Neural cell (in vitro differentiated cells): ENCODE measurements at regions not wholly inside any gene's neighbourhood (a gene's known extent, or its start where the extent isn't known, plus 50 kb on each side); places are given as distances from the start of the nearest gene placed in this dataset.

Experiments used
- H2AFZ ChIP-seq: fragments of 200-600, 300-800 bp; sonication (generic), shearing (Covaris generic); 2 replicates; pipeline ENCODE4 v1.6.0; 2014; ENCODE audit warnings: low read depth, mild to moderate bottlenecking, antibody characterized with exemption, low read length, moderate library complexity
- H3F3A ChIP-seq: fragments of 200-600 bp; shearing (Covaris generic); 2 replicates; pipeline ENCODE4 v1.6.1; 2016; ENCODE audit warnings: mild to moderate bottlenecking, moderate library complexity, mixed read lengths, antibody characterized with exemption, low read length; ENCODE audit not compliant: insufficient read depth, poor library complexity, severe bottlenecking
- H3K27ac ChIP-seq: fragments of 200-600, 300-800 bp; sonication (generic), shearing (Covaris generic); 2 replicates; pipeline ENCODE4 v1.5.1; 2014; ENCODE audit warnings: mild to moderate bottlenecking, low read length, moderate library complexity
- H3K27me3 ChIP-seq: fragments of 300-800, 200-600 bp; sonication (generic), shearing (Covaris generic); 2 replicates; pipeline ENCODE4 v1.6.0; 2014; ENCODE audit warnings: mild to moderate bottlenecking, low read depth, low read length, moderate library complexity; ENCODE audit not compliant: insufficient read depth
- H3K36me3 ChIP-seq: fragments of 300-800, 200-600 bp; sonication (generic), shearing (Covaris generic); 2 replicates; pipeline ENCODE4 v1.5.1; 2014; ENCODE audit warnings: mild to moderate bottlenecking, antibody characterized with exemption, low read length, moderate library complexity; ENCODE audit not compliant: insufficient read depth
- H3K4me2 ChIP-seq: fragments of 300-800, 200-600 bp; sonication (generic), shearing (Covaris generic); 2 replicates; pipeline ENCODE4 v1.6.0; 2014; ENCODE audit warnings: mild to moderate bottlenecking, low read length
- H3K4me3 ChIP-seq: fragments of 300-800, 200-600 bp; sonication (generic), shearing (Covaris generic); 2 replicates; pipeline ENCODE4 v1.5.1; 2014; ENCODE audit warnings: mild to moderate bottlenecking, low read length, moderate library complexity
- H3K79me2 ChIP-seq: fragments of 200-600 bp; shearing (Covaris generic); replicated peaks from 2 replicates; pipeline ENCODE4 v1.6.0; 2014; ENCODE audit warnings: mild to moderate bottlenecking, low read length, moderate library complexity; ENCODE audit not compliant: insufficient read depth
- H3K9ac ChIP-seq: fragments of 300-800, 200-600 bp; sonication (generic), shearing (Covaris generic); 2 replicates; pipeline ENCODE4 v1.6.1; 2016; ENCODE audit warnings: mild to moderate bottlenecking, low read length, mixed read lengths
- H3K9me2 ChIP-seq: fragments of 200-600 bp; shearing (Covaris generic); 2 replicates; pipeline ENCODE4 v1.6.1; 2016; ENCODE audit warnings: mild to moderate bottlenecking, low read length, mixed read lengths; ENCODE audit not compliant: insufficient read depth
- H3K9me3 ChIP-seq: fragments of 200-600, 300-800 bp; sonication (generic), shearing (Covaris generic); 2 replicates; pipeline ENCODE4 v1.6.1; 2016; ENCODE audit warnings: mild to moderate bottlenecking, mixed run types, low read length, moderate library complexity, mixed read lengths
- H4K20me1 ChIP-seq: fragments of 200-600 bp; shearing (Covaris generic); 2 replicates; pipeline ENCODE4 v1.6.1; 2016; ENCODE audit warnings: mild to moderate bottlenecking, mixed run types; ENCODE audit not compliant: insufficient read depth
- EP300 ChIP-seq: fragments of 450-650 bp; conservative IDR thresholded peaks from 2 replicates; pipeline ENCODE4 v1.6.1; 2014; ENCODE audit warnings: antibody characterized with exemption, mild to moderate bottlenecking, moderate library complexity; ENCODE audit not compliant: poor library complexity, severe bottlenecking
- EZH2 ChIP-seq: fragments of 200-600, 300-800 bp; shearing (Covaris generic), sonication (generic); IDR thresholded peaks from 2 replicates; pipeline ENCODE4 v1.6.1; 2014; ENCODE audit warnings: antibody characterized with exemption, low read length, borderline replicate concordance, mild to moderate bottlenecking; ENCODE audit not compliant: insufficient read depth, poor library complexity, severe bottlenecking
- MXI1 ChIP-seq: fragments of 450-650 bp; conservative IDR thresholded peaks from 2 replicates; pipeline ENCODE4 v1.6.1; 2014; ENCODE audit warnings: antibody characterized with exemption, mild to moderate bottlenecking; ENCODE audit not compliant: poor library complexity, severe bottlenecking
- POLR2AphosphoS5 ChIP-seq: IDR thresholded peaks from 2 replicates; pipeline ENCODE4 v1.6.1; 2012
- RAD21 ChIP-seq: fragments of 450-650 bp; conservative IDR thresholded peaks from 2 replicates; pipeline ENCODE4 v1.6.1; 2014; ENCODE audit warnings: antibody characterized with exemption, mild to moderate bottlenecking, moderate library complexity
- SMC3 ChIP-seq: fragments of 450-650 bp; conservative IDR thresholded peaks from 2 replicates; pipeline ENCODE4 v1.6.1; 2014; ENCODE audit warnings: antibody characterized with exemption, mild to moderate bottlenecking, moderate library complexity; ENCODE audit not compliant: poor library complexity
- TAF1 ChIP-seq: IDR thresholded peaks from 2 replicates; pipeline ENCODE4 v1.6.1; 2012; ENCODE audit warnings: low read depth
- TF ChIP-seq, protein P1 (sequence below): IDR thresholded peaks from 2 replicates; pipeline ENCODE4 v1.6.1; 2012; ENCODE audit warnings: borderline replicate concordance
- TF ChIP-seq, protein P2 (sequence below): fragments of 450-650 bp; IDR thresholded peaks from 2 replicates; pipeline ENCODE4 v1.5.1; 2014; ENCODE audit warnings: antibody characterized with exemption, mild to moderate bottlenecking, moderate library complexity; ENCODE audit not compliant: poor library complexity, severe bottlenecking

DNA sequence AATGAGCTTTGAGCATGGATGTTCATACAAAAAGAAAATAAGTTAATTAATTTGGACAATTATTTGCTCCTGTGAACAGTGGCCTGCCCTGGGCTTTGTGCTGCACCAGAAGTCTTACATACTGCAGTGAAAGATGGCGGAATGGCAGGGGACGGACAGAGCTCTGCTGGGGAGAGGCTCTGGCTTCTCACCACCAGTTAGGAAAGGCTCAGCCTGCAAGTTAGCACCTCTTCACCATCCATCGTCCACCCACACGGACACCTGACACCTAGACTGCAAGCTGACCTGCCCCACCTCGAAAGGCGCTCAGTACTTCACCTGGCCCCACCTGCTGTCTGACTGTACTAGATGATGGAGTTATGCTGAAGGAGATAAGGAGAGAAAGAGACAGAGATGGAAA, 203.9 kb upstream of the IRS2 start:
- no peak overlapping the region for H3K4me2 ChIP-seq
- H3K9ac ChIP-seq: no peak overlapping the region
- no peaks in the 10 kb centered on the region for H4K20me1 ChIP-seq
- H3K79me2 ChIP-seq: no peaks in the 10 kb centered on the region
- no peaks in the 10 kb centered on the region for H3K27me3 ChIP-seq
- H3K9me3 ChIP-seq: no peaks in the 10 kb centered on the region
- no peak overlapping the region for H3K27ac ChIP-seq
- H3F3A ChIP-seq: no peaks in the 10 kb centered on the region
- H3K4me3 ChIP-seq: no peak overlapping the region
- TF ChIP-seq POLR2AphosphoS5 (no peak), EP300 (no peak), RAD21 (no peak), EZH2 (no peak), MXI1 (no peak), TAF1 (no peak), SMC3 (no peak)
- TF ChIP-seq, protein P1, sequence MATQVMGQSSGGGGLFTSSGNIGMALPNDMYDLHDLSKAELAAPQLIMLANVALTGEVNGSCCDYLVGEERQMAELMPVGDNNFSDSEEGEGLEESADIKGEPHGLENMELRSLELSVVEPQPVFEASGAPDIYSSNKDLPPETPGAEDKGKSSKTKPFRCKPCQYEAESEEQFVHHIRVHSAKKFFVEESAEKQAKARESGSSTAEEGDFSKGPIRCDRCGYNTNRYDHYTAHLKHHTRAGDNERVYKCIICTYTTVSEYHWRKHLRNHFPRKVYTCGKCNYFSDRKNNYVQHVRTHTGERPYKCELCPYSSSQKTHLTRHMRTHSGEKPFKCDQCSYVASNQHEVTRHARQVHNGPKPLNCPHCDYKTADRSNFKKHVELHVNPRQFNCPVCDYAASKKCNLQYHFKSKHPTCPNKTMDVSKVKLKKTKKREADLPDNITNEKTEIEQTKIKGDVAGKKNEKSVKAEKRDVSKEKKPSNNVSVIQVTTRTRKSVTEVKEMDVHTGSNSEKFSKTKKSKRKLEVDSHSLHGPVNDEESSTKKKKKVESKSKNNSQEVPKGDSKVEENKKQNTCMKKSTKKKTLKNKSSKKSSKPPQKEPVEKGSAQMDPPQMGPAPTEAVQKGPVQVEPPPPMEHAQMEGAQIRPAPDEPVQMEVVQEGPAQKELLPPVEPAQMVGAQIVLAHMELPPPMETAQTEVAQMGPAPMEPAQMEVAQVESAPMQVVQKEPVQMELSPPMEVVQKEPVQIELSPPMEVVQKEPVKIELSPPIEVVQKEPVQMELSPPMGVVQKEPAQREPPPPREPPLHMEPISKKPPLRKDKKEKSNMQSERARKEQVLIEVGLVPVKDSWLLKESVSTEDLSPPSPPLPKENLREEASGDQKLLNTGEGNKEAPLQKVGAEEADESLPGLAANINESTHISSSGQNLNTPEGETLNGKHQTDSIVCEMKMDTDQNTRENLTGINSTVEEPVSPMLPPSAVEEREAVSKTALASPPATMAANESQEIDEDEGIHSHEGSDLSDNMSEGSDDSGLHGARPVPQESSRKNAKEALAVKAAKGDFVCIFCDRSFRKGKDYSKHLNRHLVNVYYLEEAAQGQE: no peak
- TF ChIP-seq, protein P2, sequence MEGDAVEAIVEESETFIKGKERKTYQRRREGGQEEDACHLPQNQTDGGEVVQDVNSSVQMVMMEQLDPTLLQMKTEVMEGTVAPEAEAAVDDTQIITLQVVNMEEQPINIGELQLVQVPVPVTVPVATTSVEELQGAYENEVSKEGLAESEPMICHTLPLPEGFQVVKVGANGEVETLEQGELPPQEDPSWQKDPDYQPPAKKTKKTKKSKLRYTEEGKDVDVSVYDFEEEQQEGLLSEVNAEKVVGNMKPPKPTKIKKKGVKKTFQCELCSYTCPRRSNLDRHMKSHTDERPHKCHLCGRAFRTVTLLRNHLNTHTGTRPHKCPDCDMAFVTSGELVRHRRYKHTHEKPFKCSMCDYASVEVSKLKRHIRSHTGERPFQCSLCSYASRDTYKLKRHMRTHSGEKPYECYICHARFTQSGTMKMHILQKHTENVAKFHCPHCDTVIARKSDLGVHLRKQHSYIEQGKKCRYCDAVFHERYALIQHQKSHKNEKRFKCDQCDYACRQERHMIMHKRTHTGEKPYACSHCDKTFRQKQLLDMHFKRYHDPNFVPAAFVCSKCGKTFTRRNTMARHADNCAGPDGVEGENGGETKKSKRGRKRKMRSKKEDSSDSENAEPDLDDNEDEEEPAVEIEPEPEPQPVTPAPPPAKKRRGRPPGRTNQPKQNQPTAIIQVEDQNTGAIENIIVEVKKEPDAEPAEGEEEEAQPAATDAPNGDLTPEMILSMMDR: no peak
- H3K9me2 ChIP-seq: no peaks in the 10 kb centered on the region
- H2AFZ ChIP-seq: no peak overlapping the region
- H3K36me3 ChIP-seq: no peaks in the 10 kb centered on the region

DNA sequence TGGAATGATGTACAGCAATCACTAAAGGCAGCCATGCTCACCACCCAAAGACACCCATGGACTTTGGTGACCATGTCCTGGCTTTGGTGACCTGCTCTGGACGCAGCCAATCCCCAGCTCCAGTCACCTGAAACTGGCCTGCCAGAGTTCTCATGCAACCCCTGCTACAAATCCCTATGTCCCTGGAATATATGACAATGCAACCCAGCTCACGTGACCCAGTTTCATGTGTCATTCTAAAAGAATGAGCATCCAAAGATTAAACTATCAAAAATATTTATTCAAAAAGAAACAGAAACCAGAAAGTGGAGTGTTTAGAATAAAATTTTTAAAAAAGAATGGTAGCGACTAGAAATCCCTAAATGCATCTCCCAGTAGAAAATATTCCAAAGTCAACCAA, 203.3 kb upstream of the IRS2 start:
- Histone ChIP-seq H3K4me2 (no peak overlapping the region), H3K9me2 (no peaks in the 10 kb centered on the region), H3K27ac (no peak overlapping the region), H3K27me3 (no peaks in the 10 kb centered on the region), H3K36me3 (no peaks in the 10 kb centered on the region), H2AFZ (no peak overlapping the region), H4K20me1 (no peaks in the 10 kb centered on the region), H3K4me3 (no peak overlapping the region), H3K9ac (no peak overlapping the region), H3K79me2 (no peaks in the 10 kb centered on the region), H3F3A (no peaks in the 10 kb centered on the region), H3K9me3 (no peaks in the 10 kb centered on the region)
- TF ChIP-seq POLR2AphosphoS5: no peak
- TF ChIP-seq RAD21: no peak
- TF ChIP-seq TAF1: no peak
- no peak for TF ChIP-seq EZH2
- TF ChIP-seq, protein P1: no peak
- TF ChIP-seq MXI1: no peak
- no peak for TF ChIP-seq SMC3
- no peak for TF ChIP-seq EP300
